PC-3 (cell line): ENCODE measurements at regions not wholly inside any gene's neighbourhood (a gene's known extent, or its start where the extent isn't known, plus 50 kb on each side); places are given as distances from the start of the nearest gene placed in this dataset.

Experiments used
- ATAC-seq: fragments of 200-7000 bp; cut with Tn5 transposase; 2 replicates; pipeline ENCODE4 v1.9.1; 2020; ENCODE audit warnings: mild to moderate bottlenecking, moderate library complexity
- BruUV-seq: library from RNA; stranded (reverse); fragments of 400-500 nt; replicated peaks from 2 replicates; lab custom pipeline; 2021; lab: Mats Ljungman, UMichigan
- CTCF ChIA-PET: fragments of 300-600 bp; sonication (Branson Sonifier 250); formaldehyde crosslinking; loops from one replicate; lab custom pipeline; 2022; ENCODE audit warnings: antibody characterized with exemption; lab: Charles Lee
- POLR2A ChIA-PET: fragments of 300-600 bp; sonication (Branson Sonifier 250); formaldehyde crosslinking; loops from one replicate; lab custom pipeline; 2022; ENCODE audit warnings: antibody characterized with exemption; ENCODE audit not compliant: unreplicated experiment; lab: Charles Lee
- DNase-seq: peaks from one replicate; pipeline ENCODE4 v3.0.0-alpha.2; 2015
- H2AFZ ChIP-seq: fragments of 300-600 bp; sonication (generic); 2 replicates; pipeline ENCODE4 v1.6.0; 2016; ENCODE audit warnings: antibody characterized with exemption, low read length
- H3F3A ChIP-seq: fragments of 300-600 bp; sonication (generic); one replicate; pipeline ENCODE4 v1.6.0; 2017; ENCODE audit warnings: antibody characterized with exemption, low read length, control low read depth, mild to moderate bottlenecking; ENCODE audit not compliant: unreplicated experiment
- H3K27ac ChIP-seq: fragments of 300-600 bp; sonication (generic); 2 replicates; pipeline ENCODE4 v1.5.1; 2016; ENCODE audit warnings: mild to moderate bottlenecking, low read length
- H3K27me3 ChIP-seq: fragments of 300-600 bp; sonication (generic); 2 replicates; pipeline ENCODE4 v1.6.1; 2016; ENCODE audit warnings: low read length, mixed read lengths
- H3K36me3 ChIP-seq: fragments of 300-600 bp; sonication (generic); 2 replicates; pipeline ENCODE4 v1.6.1; 2016; ENCODE audit warnings: low read depth, mixed run types, low read length, mixed read lengths
- H3K4me1 ChIP-seq: fragments of 300-600 bp; sonication (generic); 2 replicates; pipeline ENCODE4 v1.5.1; 2016; ENCODE audit warnings: low read length; ENCODE audit not compliant: insufficient read depth
- H3K4me2 ChIP-seq: fragments of 300-600 bp; sonication (generic); 2 replicates; pipeline ENCODE4 v1.6.0; 2016; ENCODE audit warnings: low read length
- H3K4me3 ChIP-seq: fragments of 300-600 bp; sonication (generic); 2 replicates; pipeline ENCODE4 v1.5.1; 2016; ENCODE audit warnings: mild to moderate bottlenecking, low read length, mixed read lengths
- H3K79me2 ChIP-seq: fragments of 300-600 bp; sonication (generic); 2 replicates; pipeline ENCODE4 v1.6.1; 2017; ENCODE audit warnings: low read length, mixed read lengths
- H3K9ac ChIP-seq: fragments of 300-600 bp; sonication (generic); 2 replicates; pipeline ENCODE4 v1.6.0; 2016; ENCODE audit warnings: mild to moderate bottlenecking, low read length
- H3K9me2 ChIP-seq: fragments of 300-600 bp; sonication (generic); replicated peaks from 2 replicates; pipeline ENCODE4 v1.6.1; 2016; ENCODE audit warnings: mixed run types, low read length, mixed read lengths
- H3K9me3 ChIP-seq: fragments of 300-600 bp; sonication (generic); 2 replicates; pipeline ENCODE4 v1.6.1; 2016; ENCODE audit warnings: low read length, mixed read lengths
- H4K20me1 ChIP-seq: fragments of 300-600 bp; sonication (generic); 2 replicates; pipeline ENCODE4 v1.6.1; 2016; ENCODE audit warnings: low read length, mixed read lengths
- CTCF ChIP-seq: fragments of 300-600 bp; sonication (generic); conservative IDR thresholded peaks from 2 replicates; pipeline ENCODE4 v1.5.1; 2017; ENCODE audit warnings: antibody characterized with exemption, low read depth, mild to moderate bottlenecking, low read length
- EZH2 ChIP-seq: fragments of 300-600 bp; sonication (generic); IDR thresholded peaks from one replicate; pipeline ENCODE4 v1.6.1; 2017; ENCODE audit warnings: antibody characterized with exemption, mild to moderate bottlenecking, low read length; ENCODE audit not compliant: unreplicated experiment
- EZH2phosphoT487 ChIP-seq: fragments of 300-600 bp; sonication (generic); IDR thresholded peaks from 2 replicates; pipeline ENCODE4 v1.6.1; 2018; ENCODE audit warnings: mild to moderate bottlenecking, antibody characterized with exemption, low read length, borderline replicate concordance
- intact Hi-C: fragments of 100-400 bp; cut with micrococcal nuclease; formaldehyde crosslinking; loops from 2 replicates; pipeline ENCODE4 v1.9.0; 2023

GRCh38 chr1:234662148-234662547 is 52.2 kb upstream of the IRF2BP2 start:
- ChIA-PET POLR2A (no interaction called here), CTCF (no interaction called here)
- DNase-seq (no peak), ATAC-seq (no peak)
- Histone ChIP-seq H3K9me3 (no peaks in the 10 kb centered on the region), H3K9me2 (no peaks in the 10 kb centered on the region), H4K20me1 (no peaks in the 10 kb centered on the region), H3K79me2 (no peaks in the 10 kb centered on the region), H3K27ac (no peak overlapping the region), H3K4me2 (no peak overlapping the region), H3K27me3 (no peaks in the 10 kb centered on the region), H3K9ac (no peak overlapping the region), H3K36me3 (no peaks in the 10 kb centered on the region), H2AFZ (no peak overlapping the region), H3K4me1 (peaks cover 38% of the 10 kb centered on the region), H3F3A (no peaks in the 10 kb centered on the region), H3K4me3 (no peak overlapping the region)
- TF ChIP-seq EZH2 = no peak
- intact Hi-C loops = no loop called here
- BruUV-seq = no TSS peak

DNA sequence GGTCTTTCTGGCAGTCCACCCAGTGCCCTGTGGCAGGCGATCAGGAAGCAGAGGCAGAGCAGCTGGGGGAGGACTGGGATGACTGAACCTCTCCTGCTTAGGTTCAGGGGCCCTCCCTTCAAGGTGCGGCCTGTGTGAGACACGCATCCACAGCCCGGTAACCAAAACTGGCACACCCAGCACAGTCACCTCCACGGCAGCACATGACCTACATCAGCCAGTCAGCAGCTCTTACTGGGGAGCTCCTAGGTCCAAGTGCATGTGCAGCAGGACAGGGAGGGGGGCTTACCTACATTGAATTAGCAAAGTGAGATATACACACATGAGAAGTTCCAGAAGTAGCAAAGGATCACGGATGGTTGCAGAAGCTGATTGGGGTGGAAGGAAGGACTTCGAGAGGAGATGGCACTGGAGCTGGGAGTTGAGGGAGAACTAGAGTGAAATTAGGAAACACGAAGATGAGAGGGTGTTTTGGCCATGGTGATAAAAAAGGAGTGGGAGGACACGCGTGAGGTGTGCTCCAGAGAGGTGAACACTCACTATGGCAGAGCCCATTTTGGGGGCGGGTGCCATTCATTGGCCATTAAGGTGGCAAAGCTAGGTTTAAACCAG is 51.4 kb upstream of the IRF2BP2 start:
- H3K4me3 ChIP-seq = no peak overlapping the region
- ChIA-PET POLR2A (no interaction called here), CTCF (no interaction called here)
- H3K79me2 ChIP-seq = no peaks in the 10 kb centered on the region
- no peak overlapping the region for H2AFZ ChIP-seq
- no peaks in the 10 kb centered on the region for H3K27me3 ChIP-seq
- H3K9me2 ChIP-seq = no peaks in the 10 kb centered on the region
- peaks cover 43% of the 10 kb centered on the region for H3K4me1 ChIP-seq
- H4K20me1 ChIP-seq = no peaks in the 10 kb centered on the region
- H3K36me3 ChIP-seq = no peaks in the 10 kb centered on the region
- DNase-seq (no peak), ATAC-seq (no peak)
- no TSS peak for BruUV-seq
- H3K9me3 ChIP-seq = no peaks in the 10 kb centered on the region
- TF ChIP-seq EZH2 (no peak), EZH2phosphoT487 (no peak), CTCF (no peak)
- no peak overlapping the region for H3K27ac ChIP-seq
- no peak overlapping the region for H3K4me2 ChIP-seq
- peaks cover 4% of the 10 kb centered on the region for H3F3A ChIP-seq
- intact Hi-C loops = no loop called here
- no peak overlapping the region for H3K9ac ChIP-seq

GRCh38 chr1:234660536-234661316 is 50.7 kb upstream of the IRF2BP2 start:
- BruUV-seq = no TSS peak
- ChIA-PET CTCF (no interaction called here), POLR2A (no interaction called here)
- no peaks in the 10 kb centered on the region for H3K36me3 ChIP-seq
- peaks cover 7% of the 10 kb centered on the region for H3F3A ChIP-seq
- no peak overlapping the region for H3K4me3 ChIP-seq
- no peak overlapping the region for H2AFZ ChIP-seq
- no peaks in the 10 kb centered on the region for H3K9me3 ChIP-seq
- no peak for TF ChIP-seq EZH2phosphoT487
- TF ChIP-seq CTCF = no peak
- TF ChIP-seq EZH2 = no peak
- 0 out of 2 replicates have a peak, but pooled peaks cover 5% of the 10 kb centered on the region for H3K79me2 ChIP-seq
- intact Hi-C loops = no loop called here
- peaks cover 50% of the 10 kb centered on the region for H3K4me1 ChIP-seq
- no peak overlapping the region for H3K27ac ChIP-seq
- H3K4me2 ChIP-seq = no peak overlapping the region
- H3K9me2 ChIP-seq = no peaks in the 10 kb centered on the region
- no peaks in the 10 kb centered on the region for H4K20me1 ChIP-seq
- no peaks in the 10 kb centered on the region for H3K27me3 ChIP-seq
- ATAC-seq (no peak), DNase-seq (no peak)
- no peak overlapping the region for H3K9ac ChIP-seq
